Left lung (tissue), 4 donors: ENCODE measurements at regions not wholly inside any gene's neighbourhood (a gene's known extent, or its start where the extent isn't known, plus 50 kb on each side); places are given as distances from the start of the nearest gene placed in this dataset.

Experiments used
- ATAC-seq: fragments of 200-7000 bp; cut with Tn5 transposase; one replicate; pipeline ENCODE4 v1.9.1; 2020; ENCODE audit warnings: moderate library complexity
- DNase-seq, 4 donors: peaks; one replicate each; pipeline ENCODE4 v3.0.0-alpha.2; 2013 to 2020
- H3K27ac ChIP-seq, 2 donors: fragments of 200-600 bp; sonication (generic) in 1 of 2; one replicate each; pipeline versions ENCODE4 v1.5.0 to v1.8.0; 2020 to 2021
- H3K27me3 ChIP-seq, 2 donors: fragments of 200-600 bp; sonication (generic) in 1 of 2; one replicate each; pipeline versions ENCODE4 v1.5.0 to v1.8.0; 2020 to 2021
- H3K36me3 ChIP-seq, 2 donors: fragments of 200-600 bp; sonication (generic) in 1 of 2; one replicate each; pipeline versions ENCODE4 v1.5.0 to v1.8.0; 2020 to 2021
- H3K4me1 ChIP-seq, 2 donors: fragments of 200-600 bp; one replicate each; pipeline ENCODE4 v1.8.0; 2021
- H3K4me3 ChIP-seq, 2 donors: fragments of 200-600 bp; sonication (generic) in 1 of 2; one replicate each; pipeline versions ENCODE4 v1.5.0 to v1.8.0; 2020 to 2021; ENCODE audit warnings: mild to moderate bottlenecking in 1 of 2
- H3K9me3 ChIP-seq, 2 donors: fragments of 200-600 bp; sonication (generic) in 1 of 2; one replicate each; pipeline versions ENCODE4 v1.5.0 to v1.8.0; 2020 to 2021
- intact Hi-C, 2 donors: fragments of 100-400 bp; cut with DNase I; formaldehyde crosslinking; loops; one replicate each; pipeline versions ENCODE4 v1.11.2 to v1.14.2; 2022
- TF ChIP-seq, protein P1 (sequence below), 2 donors: fragments of 200-600 bp; sonication (generic) in 1 of 2; IDR thresholded peaks; one replicate each; pipeline versions ENCODE4 v1.5.0 to v1.8.0; 2021; ENCODE audit warnings: antibody characterized with exemption in 2 of 2
- donor health status: DM: no; HTN: yes; CAD: no.
- donor health status: DM: no; HTN: no; CAD: no.

DNA sequence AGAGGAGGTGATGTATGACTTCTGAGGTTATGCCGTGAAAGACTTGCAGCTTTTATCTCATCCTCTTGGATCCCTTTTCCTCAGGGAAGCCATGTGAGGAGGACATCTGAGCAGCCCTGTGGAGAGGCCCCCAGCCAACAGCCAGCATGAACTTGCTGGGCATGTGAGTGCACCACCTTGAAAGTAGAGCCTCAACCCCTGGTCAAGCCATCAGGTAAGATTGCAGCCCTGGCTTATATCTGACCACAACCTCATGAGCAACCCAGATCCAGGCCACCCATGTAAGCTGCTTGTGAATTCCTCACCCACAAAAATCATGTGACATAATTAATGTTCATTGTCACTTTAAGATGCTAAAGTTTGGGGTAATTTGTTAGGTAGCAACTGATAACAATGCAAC is 121.0 kb downstream of the MIAT start:
- DNase-seq (no peak), ATAC-seq (no peak)
- no peaks in the 10 kb centered on the region for H3K4me1 ChIP-seq
- intact Hi-C loops = no loop called here
- H3K4me3 ChIP-seq = no peak overlapping the region
- peaks cover 0 to 4% of the 10 kb centered on the region in 2 donors for H3K9me3 ChIP-seq
- TF ChIP-seq, protein P1, sequence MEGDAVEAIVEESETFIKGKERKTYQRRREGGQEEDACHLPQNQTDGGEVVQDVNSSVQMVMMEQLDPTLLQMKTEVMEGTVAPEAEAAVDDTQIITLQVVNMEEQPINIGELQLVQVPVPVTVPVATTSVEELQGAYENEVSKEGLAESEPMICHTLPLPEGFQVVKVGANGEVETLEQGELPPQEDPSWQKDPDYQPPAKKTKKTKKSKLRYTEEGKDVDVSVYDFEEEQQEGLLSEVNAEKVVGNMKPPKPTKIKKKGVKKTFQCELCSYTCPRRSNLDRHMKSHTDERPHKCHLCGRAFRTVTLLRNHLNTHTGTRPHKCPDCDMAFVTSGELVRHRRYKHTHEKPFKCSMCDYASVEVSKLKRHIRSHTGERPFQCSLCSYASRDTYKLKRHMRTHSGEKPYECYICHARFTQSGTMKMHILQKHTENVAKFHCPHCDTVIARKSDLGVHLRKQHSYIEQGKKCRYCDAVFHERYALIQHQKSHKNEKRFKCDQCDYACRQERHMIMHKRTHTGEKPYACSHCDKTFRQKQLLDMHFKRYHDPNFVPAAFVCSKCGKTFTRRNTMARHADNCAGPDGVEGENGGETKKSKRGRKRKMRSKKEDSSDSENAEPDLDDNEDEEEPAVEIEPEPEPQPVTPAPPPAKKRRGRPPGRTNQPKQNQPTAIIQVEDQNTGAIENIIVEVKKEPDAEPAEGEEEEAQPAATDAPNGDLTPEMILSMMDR (IDR thresholded peaks at IDR 0.05) = no peak
- peaks cover 0 to 64% of the 10 kb centered on the region in 2 donors for H3K36me3 ChIP-seq
- no peak overlapping the region for H3K27ac ChIP-seq
- no peaks in the 10 kb centered on the region for H3K27me3 ChIP-seq

GRCh38 chr22:26779108-26779507 is 121.7 kb downstream of the MIAT start:
- no peak overlapping the region for H3K4me3 ChIP-seq
- H3K36me3 ChIP-seq = peaks cover 0 to 70% of the 10 kb centered on the region in 2 donors
- intact Hi-C loops = no loop called here
- H3K27me3 ChIP-seq = no peaks in the 10 kb centered on the region
- H3K4me1 ChIP-seq = no peaks in the 10 kb centered on the region
- no peak overlapping the region for H3K27ac ChIP-seq
- TF ChIP-seq, protein P1 (IDR thresholded peaks at IDR 0.05) = no peak
- H3K9me3 ChIP-seq = peaks cover 0 to 4% of the 10 kb centered on the region in 2 donors
- no peak for ATAC-seq
- DNase-seq = no peak

- intact Hi-C loops = no loop called here
- Histone ChIP-seq H3K9me3 (peaks cover 0 to 4% of the 10 kb centered on the region in 2 donors), H3K4me3 (no peak overlapping the region), H3K4me1 (no peaks in the 10 kb centered on the region), H3K36me3 (peaks cover 0 to 66% of the 10 kb centered on the region in 2 donors), H3K27ac (no peak overlapping the region), H3K27me3 (no peaks in the 10 kb centered on the region)
- DNase-seq (no peak), ATAC-seq (no peak)
- TF ChIP-seq, protein P1 (IDR thresholded peaks at IDR 0.05) = no peak
These were observed 122.5 kb downstream of the MIAT start for GRCh38 chr22:26779929-26780328.

- Histone ChIP-seq H3K36me3 (peaks cover 0 to 62% of the 10 kb centered on the region in 2 donors), H3K4me1 (no peaks in the 10 kb centered on the region), H3K27me3 (no peaks in the 10 kb centered on the region), H3K9me3 (peaks cover 0 to 3% of the 10 kb centered on the region in 2 donors), H3K4me3 (no peak overlapping the region), H3K27ac (no peak overlapping the region)
- DNase-seq (no peak), ATAC-seq (no peak)
- TF ChIP-seq, protein P1 (IDR thresholded peaks at IDR 0.05) = no peak
- intact Hi-C loops = no loop called here
These were observed 123.1 kb downstream of the MIAT start for GRCh38 chr22:26780521-26780920.

DNA sequence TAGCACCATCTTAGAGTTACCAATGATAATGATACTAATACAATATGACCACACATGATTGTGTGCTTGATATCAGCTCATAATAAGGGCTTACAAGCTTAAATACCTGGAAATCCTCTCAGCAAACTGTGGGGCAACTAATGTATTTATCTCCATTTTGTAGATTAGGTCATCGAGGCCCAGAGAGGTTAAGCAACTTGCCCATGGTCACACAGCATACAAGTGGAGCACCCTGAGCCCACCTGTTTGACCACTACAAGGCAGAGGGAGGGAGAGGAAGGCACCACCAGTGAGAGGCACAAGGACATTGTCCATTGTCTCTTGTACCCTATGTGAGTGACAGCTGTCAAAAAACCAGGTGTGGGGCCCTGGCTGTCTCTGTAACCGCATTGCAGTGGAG is 123.7 kb downstream of the MIAT start:
- Histone ChIP-seq H3K36me3 (peaks cover 0 to 57% of the 10 kb centered on the region in 2 donors), H3K4me1 (no peaks in the 10 kb centered on the region), H3K27me3 (no peaks in the 10 kb centered on the region), H3K9me3 (no peaks in the 10 kb centered on the region), H3K27ac (no peak overlapping the region), H3K4me3 (no peak overlapping the region)
- TF ChIP-seq, protein P1 (IDR thresholded peaks at IDR 0.05) = no peak
- ATAC-seq = no peak
- intact Hi-C loops = no loop called here
- no peak for DNase-seq
